OCI-LY7 (cell line): ENCODE measurements at regions not wholly inside any gene's neighbourhood (a gene's known extent, or its start where the extent isn't known, plus 50 kb on each side); places are given as distances from the start of the nearest gene placed in this dataset.

ENCODE experiments used
- BruUV-seq: library from RNA; stranded (reverse); fragments of 400-500 nt; replicated peaks from 2 replicates; lab custom pipeline; 2021; lab: Mats Ljungman, UMichigan
- CTCF ChIA-PET: fragments of 300-600 bp; sonication (Branson Sonifier 250); formaldehyde crosslinking; loops from one replicate; lab custom pipeline; 2022; ENCODE audit warnings: antibody characterized with exemption; ENCODE audit not compliant: unreplicated experiment; lab: Charles Lee
- POLR2A ChIA-PET: fragments of 300-600 bp; sonication (Branson Sonifier 250); formaldehyde crosslinking; loops from one replicate; lab custom pipeline; 2022; ENCODE audit warnings: antibody characterized with exemption; lab: Charles Lee
- DNase-seq: peaks from one replicate; pipeline ENCODE4 v3.0.0-alpha.2; 2015; ENCODE audit warnings: low spot score
- H2AFZ ChIP-seq: fragments of 200-600 bp; sonication (generic), shearing (Covaris generic); 2 replicates; pipeline ENCODE4 v1.6.1; 2014; ENCODE audit warnings: mild to moderate bottlenecking, antibody characterized with exemption, low read length, moderate library complexity
- H3K27ac ChIP-seq: fragments of 200-600 bp; sonication (generic); 2 replicates; pipeline ENCODE4 v1.5.1; 2014; ENCODE audit warnings: mixed run types, low read depth, mild to moderate bottlenecking, moderate library complexity, low read length, inconsistent platforms; ENCODE audit not compliant: poor library complexity, severe bottlenecking
- H3K36me3 ChIP-seq: fragments of 200-600 bp; sonication (generic); 2 replicates; pipeline ENCODE4 v1.6.1; 2014; ENCODE audit warnings: mild to moderate bottlenecking, antibody characterized with exemption, low read length, moderate library complexity, mixed read lengths; ENCODE audit not compliant: insufficient read depth
- H3K4me1 ChIP-seq: fragments of 200-600 bp; sonication (generic); 2 replicates; pipeline ENCODE4 v1.5.1; 2014; ENCODE audit warnings: mild to moderate bottlenecking, low read length; ENCODE audit not compliant: insufficient read depth, poor library complexity, severe bottlenecking
- H3K4me2 ChIP-seq: fragments of 200-600 bp; sonication (generic); 2 replicates; pipeline ENCODE4 v1.6.1; 2014; ENCODE audit warnings: mild to moderate bottlenecking, low read length
- H3K4me3 ChIP-seq: fragments of 200-600 bp; sonication (generic); 2 replicates; pipeline ENCODE4 v1.5.1; 2014; ENCODE audit warnings: mild to moderate bottlenecking, low read depth, low read length; ENCODE audit not compliant: poor library complexity, severe bottlenecking
- H3K79me2 ChIP-seq: fragments of 200-600 bp; sonication (generic); 2 replicates; pipeline ENCODE4 v1.6.1; 2016; ENCODE audit warnings: low read depth, mild to moderate bottlenecking, low read length, moderate library complexity, mixed read lengths; ENCODE audit not compliant: insufficient read depth
- H3K9me2 ChIP-seq: fragments of 200-600 bp; sonication (generic); 2 replicates; pipeline ENCODE4 v1.6.1; 2016; ENCODE audit warnings: mild to moderate bottlenecking, low read length, mixed read lengths; ENCODE audit not compliant: insufficient read depth
- H3K9me3 ChIP-seq: fragments of 200-600 bp; sonication (generic); 2 replicates; pipeline ENCODE4 v1.6.1; 2014; ENCODE audit warnings: mild to moderate bottlenecking, mixed run types, low read length, mixed read lengths
- H4K20me1 ChIP-seq: fragments of 200-600 bp; sonication (generic); 2 replicates; pipeline ENCODE4 v1.6.1; 2014; ENCODE audit warnings: mild to moderate bottlenecking, antibody characterized with exemption, low read length, moderate library complexity, mixed read lengths; ENCODE audit not compliant: insufficient read depth
- CTCF ChIP-seq: fragments of 200-600 bp; sonication (generic); conservative IDR thresholded peaks from 2 replicates; pipeline ENCODE4 v1.5.1; 2014; ENCODE audit warnings: mild to moderate bottlenecking, antibody characterized with exemption, low read length, moderate library complexity, mixed read lengths
- EZH2phosphoT487 ChIP-seq: fragments of 200-600 bp; sonication (generic); IDR thresholded peaks from 2 replicates; pipeline ENCODE4 v1.6.1; 2018; ENCODE audit warnings: low read depth, borderline replicate concordance, mild to moderate bottlenecking, mixed run types, antibody characterized with exemption, low read length, moderate library complexity, mixed read lengths
- intact Hi-C: fragments of 100-400 bp; cut with micrococcal nuclease; formaldehyde crosslinking; loops from one replicate; pipeline ENCODE4 v1.10.0; 2022; ENCODE audit not compliant: unreplicated experiment

GRCh38 chr13:64648293-64648692 lies 2581.8 kb downstream of the PCDH9 start:
- Histone ChIP-seq H2AFZ (no peak overlapping the region), H3K4me1 (no peaks in the 10 kb centered on the region), H3K9me2 (no peaks in the 10 kb centered on the region), H3K79me2 (no peaks in the 10 kb centered on the region), H4K20me1 (no peaks in the 10 kb centered on the region), H3K4me2 (no peak overlapping the region), H3K36me3 (no peaks in the 10 kb centered on the region), H3K27ac (no peak overlapping the region), H3K4me3 (no peak overlapping the region), H3K9me3 (no peaks in the 10 kb centered on the region)
- no TSS peak for BruUV-seq
- TF ChIP-seq CTCF (no peak), EZH2phosphoT487 (no peak)
- no peak for DNase-seq
- ChIA-PET CTCF (no interaction called here), POLR2A (no interaction called here)
- intact Hi-C loops = no loop called here

GRCh38 chr13:64643066-64643465 lies 2587.1 kb downstream of the PCDH9 start:
- Histone ChIP-seq H3K27ac (no peak overlapping the region), H3K36me3 (no peaks in the 10 kb centered on the region), H2AFZ (no peak overlapping the region), H4K20me1 (no peaks in the 10 kb centered on the region), H3K79me2 (no peaks in the 10 kb centered on the region), H3K4me1 (no peaks in the 10 kb centered on the region), H3K9me2 (no peaks in the 10 kb centered on the region), H3K4me3 (no peak overlapping the region), H3K4me2 (no peak overlapping the region), H3K9me3 (no peaks in the 10 kb centered on the region)
- ChIA-PET POLR2A (interaction anchor here (0.7 kb wide), 1 partner anchor 158 kb away, joined by 3 read pairs; no protein-coding TSS in a partner anchor), CTCF (no interaction called here)
- TF ChIP-seq CTCF = no peak
- TF ChIP-seq EZH2phosphoT487 = no peak
- intact Hi-C loops = no loop called here
- no peak for DNase-seq
- no TSS peak for BruUV-seq

- Histone ChIP-seq H3K9me2 (no peaks in the 10 kb centered on the region), H3K4me2 (no peak overlapping the region), H3K9me3 (no peaks in the 10 kb centered on the region), H3K4me1 (no peaks in the 10 kb centered on the region), H4K20me1 (no peaks in the 10 kb centered on the region), H3K79me2 (no peaks in the 10 kb centered on the region), H3K27ac (no peak overlapping the region), H3K36me3 (no peaks in the 10 kb centered on the region), H2AFZ (no peak overlapping the region), H3K4me3 (no peak overlapping the region)
- BruUV-seq = no TSS peak
- CTCF ChIA-PET = no interaction called here
- intact Hi-C loops = no loop called here
- POLR2A ChIA-PET = interaction anchor here (0.7 to 1.0 kb wide), 2 partner anchors 10 to 69 kb away, joined by 3 read pairs; no protein-coding TSS in a partner anchor
- no peak for TF ChIP-seq EZH2phosphoT487
- no peak for TF ChIP-seq CTCF
- DNase-seq = no peak
Measured at GRCh38 chr13:64640002-64640401, 2590.1 kb downstream of the PCDH9 start.
